ENCODE measurements at regions not wholly inside any gene's neighbourhood (a gene's known extent, or its start where the extent isn't known, plus 50 kb on each side); places are given as distances from the start of the nearest gene placed in this dataset.

DNA sequence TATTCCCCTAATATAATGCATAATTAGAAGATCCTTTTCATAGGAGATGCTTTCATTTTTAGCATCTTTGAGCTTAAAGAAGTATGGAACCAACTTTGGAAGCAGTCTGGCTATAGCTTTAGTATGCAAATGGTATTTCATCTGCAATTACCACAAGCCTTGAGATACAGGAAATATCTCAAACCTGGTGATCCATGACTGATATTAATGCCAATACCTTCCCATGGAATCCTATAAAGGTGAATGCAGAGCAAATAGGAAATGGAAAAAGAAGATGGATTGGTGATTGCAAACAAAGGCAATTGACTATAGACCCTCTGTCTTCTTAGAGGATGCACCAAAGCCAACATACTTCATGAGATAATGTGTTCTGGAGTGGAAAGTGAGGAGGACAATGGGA is 326.4 kb downstream of the KBTBD8 start:
- no peak for TF ChIP-seq YY1 (IDR thresholded peaks at IDR 0.05; ENCODE audit: insufficient read depth, insufficient read length)
- no peak for TF ChIP-seq ZNF274 (IDR thresholded peaks at IDR 0.05; ENCODE audit: low read depth, low read length)
- TF ChIP-seq SUZ12 (IDR thresholded peaks at IDR 0.05; ENCODE audit: extremely low read depth, insufficient read depth, insufficient read length): no peak

Measured in NT2/D1 (cell line).